Astrocyte (in vitro differentiated cells and primary cell): ENCODE measurements at regions not wholly inside any gene's neighbourhood (a gene's known extent, or its start where the extent isn't known, plus 50 kb on each side); places are given as distances from the start of the nearest gene placed in this dataset.

Source experiments
- DNase-seq: peaks from one replicate; pipeline ENCODE4 v3.0.0-alpha.2; 2010; ENCODE audit warnings: low read depth
- FAIRE-seq: peaks from 2 replicates; lab custom pipeline; 2011; peaks lifted over from hg19 to GRCh38; lab: Jason Lieb, UNC
- H2AFZ ChIP-seq: 2 replicates; pipeline ENCODE4 v1.6.0; 2012; ENCODE audit warnings: low read depth, low read length, inconsistent platforms
- H3K27ac ChIP-seq: 2 replicates; pipeline ENCODE4 v1.5.1; 2011; ENCODE audit warnings: low read depth, low read length, inconsistent platforms
- H3K27me3 ChIP-seq: 2 replicates; pipeline ENCODE4 v1.6.0; 2011; ENCODE audit warnings: low read length, inconsistent platforms; ENCODE audit not compliant: insufficient read depth
- H3K36me3 ChIP-seq: 2 replicates; pipeline ENCODE4 v1.5.1; 2011; ENCODE audit warnings: low read length, inconsistent platforms; ENCODE audit not compliant: insufficient read depth
- H3K4me1 ChIP-seq: 2 replicates; pipeline ENCODE4 v1.5.1; 2011; ENCODE audit warnings: low read length, inconsistent platforms; ENCODE audit not compliant: insufficient read depth
- H3K4me2 ChIP-seq: 2 replicates; pipeline ENCODE4 v1.6.0; 2012; ENCODE audit warnings: low read length, inconsistent platforms
- H3K4me3 ChIP-seq: 2 replicates; pipeline ENCODE4 v1.5.1; 2011; ENCODE audit warnings: low read depth, mild to moderate bottlenecking, low read length, inconsistent platforms; ENCODE audit not compliant: insufficient read depth
- H3K79me2 ChIP-seq: 2 replicates; pipeline ENCODE4 v1.6.0; 2012; ENCODE audit warnings: mild to moderate bottlenecking, low read length, inconsistent platforms; ENCODE audit not compliant: insufficient read depth
- H3K9ac ChIP-seq: 2 replicates; pipeline ENCODE4 v1.6.0; 2012; ENCODE audit warnings: mild to moderate bottlenecking, low read length, inconsistent platforms
- H3K9me3 ChIP-seq: 2 replicates; pipeline ENCODE4 v1.5.1; 2012; ENCODE audit warnings: low read depth, mild to moderate bottlenecking, low read length, inconsistent platforms; ENCODE audit not compliant: insufficient read depth
- H4K20me1 ChIP-seq: 2 replicates; pipeline ENCODE4 v1.6.0; 2012; ENCODE audit warnings: low read length, inconsistent platforms; ENCODE audit not compliant: insufficient read depth
- H3K27ac Mint-ChIP-seq: one replicate; pipeline ENCODE4 v1.8.0; 2021; ENCODE audit warnings: mild to moderate bottlenecking, mixed read lengths; ENCODE audit not compliant: unreplicated experiment
- H3K27me3 Mint-ChIP-seq: one replicate; pipeline ENCODE4 v1.8.0; 2021; ENCODE audit warnings: low read depth, mixed read lengths; ENCODE audit not compliant: unreplicated experiment
- H3K36me3 Mint-ChIP-seq: one replicate; pipeline ENCODE4 v1.8.0; 2021; ENCODE audit warnings: low read depth, mixed read lengths; ENCODE audit not compliant: unreplicated experiment
- H3K4me1 Mint-ChIP-seq: one replicate; pipeline ENCODE4 v1.8.0; 2021; ENCODE audit warnings: low read depth, mixed read lengths; ENCODE audit not compliant: unreplicated experiment
- H3K4me3 Mint-ChIP-seq: one replicate; pipeline ENCODE4 v1.8.0; 2021; ENCODE audit warnings: mild to moderate bottlenecking, moderate library complexity, mixed read lengths; ENCODE audit not compliant: unreplicated experiment
- H3K9me3 Mint-ChIP-seq: one replicate; pipeline ENCODE4 v1.8.0; 2021; ENCODE audit warnings: mild to moderate bottlenecking, mixed read lengths; ENCODE audit not compliant: unreplicated experiment
- EZH2 ChIP-seq: IDR thresholded peaks from 2 replicates; pipeline ENCODE4 v1.6.1; 2012; ENCODE audit warnings: mild to moderate bottlenecking, low read length, inconsistent platforms; ENCODE audit not compliant: insufficient read depth
- TF ChIP-seq, protein P1 (sequence below): IDR thresholded peaks from 2 replicates; pipeline ENCODE4 v1.5.1; 2011; ENCODE audit warnings: low read depth, mild to moderate bottlenecking, inconsistent platforms, low read length, moderate library complexity; ENCODE audit not compliant: insufficient read depth

DNA sequence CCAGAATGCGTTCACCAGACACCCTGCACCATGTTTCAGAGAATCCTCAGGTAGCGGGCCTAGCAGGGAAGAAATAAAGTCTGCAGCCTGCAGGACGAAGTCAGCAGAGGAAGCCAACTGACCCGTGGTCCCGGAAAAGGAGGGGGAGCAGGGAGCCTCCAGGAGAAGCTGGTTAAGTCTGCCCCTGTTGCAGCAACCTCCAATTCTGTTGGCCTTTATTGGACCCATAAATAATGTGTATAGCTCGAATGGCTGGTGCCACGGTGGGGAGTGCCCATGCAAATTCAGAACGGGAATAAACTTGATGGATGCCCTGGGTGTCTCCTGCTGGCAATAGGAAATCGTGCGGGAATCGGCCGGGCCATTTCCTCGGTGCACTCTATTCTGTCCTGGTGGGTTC, 254.1 kb downstream of the AJAP1 start:
- H3K27ac Mint-ChIP-seq, result no peak overlapping the region
- Histone ChIP-seq H3K9ac (no peak overlapping the region), H3K27ac (no peak overlapping the region), H3K4me3 (no peak overlapping the region), H4K20me1 (no peaks in the 10 kb centered on the region), H3K27me3 (no peaks in the 10 kb centered on the region), H3K4me1 (no peaks in the 10 kb centered on the region), H2AFZ (no peak overlapping the region), H3K9me3 (peaks cover 5% of the 10 kb centered on the region), H3K4me2 (no peak overlapping the region), H3K36me3 (no peaks in the 10 kb centered on the region), H3K79me2 (no peaks in the 10 kb centered on the region)
- peaks cover 7% of the 10 kb centered on the region for H3K9me3 Mint-ChIP-seq
- no peak overlapping the region for H3K4me3 Mint-ChIP-seq
- FAIRE-seq, result no peak
- DNase-seq, result no peak
- TF ChIP-seq, protein P1, sequence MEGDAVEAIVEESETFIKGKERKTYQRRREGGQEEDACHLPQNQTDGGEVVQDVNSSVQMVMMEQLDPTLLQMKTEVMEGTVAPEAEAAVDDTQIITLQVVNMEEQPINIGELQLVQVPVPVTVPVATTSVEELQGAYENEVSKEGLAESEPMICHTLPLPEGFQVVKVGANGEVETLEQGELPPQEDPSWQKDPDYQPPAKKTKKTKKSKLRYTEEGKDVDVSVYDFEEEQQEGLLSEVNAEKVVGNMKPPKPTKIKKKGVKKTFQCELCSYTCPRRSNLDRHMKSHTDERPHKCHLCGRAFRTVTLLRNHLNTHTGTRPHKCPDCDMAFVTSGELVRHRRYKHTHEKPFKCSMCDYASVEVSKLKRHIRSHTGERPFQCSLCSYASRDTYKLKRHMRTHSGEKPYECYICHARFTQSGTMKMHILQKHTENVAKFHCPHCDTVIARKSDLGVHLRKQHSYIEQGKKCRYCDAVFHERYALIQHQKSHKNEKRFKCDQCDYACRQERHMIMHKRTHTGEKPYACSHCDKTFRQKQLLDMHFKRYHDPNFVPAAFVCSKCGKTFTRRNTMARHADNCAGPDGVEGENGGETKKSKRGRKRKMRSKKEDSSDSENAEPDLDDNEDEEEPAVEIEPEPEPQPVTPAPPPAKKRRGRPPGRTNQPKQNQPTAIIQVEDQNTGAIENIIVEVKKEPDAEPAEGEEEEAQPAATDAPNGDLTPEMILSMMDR, result no peak
- no peak for TF ChIP-seq EZH2
- no peaks in the 10 kb centered on the region for H3K36me3 Mint-ChIP-seq
- no peaks in the 10 kb centered on the region for H3K4me1 Mint-ChIP-seq
- peaks cover 7% of the 10 kb centered on the region for H3K27me3 Mint-ChIP-seq

DNA sequence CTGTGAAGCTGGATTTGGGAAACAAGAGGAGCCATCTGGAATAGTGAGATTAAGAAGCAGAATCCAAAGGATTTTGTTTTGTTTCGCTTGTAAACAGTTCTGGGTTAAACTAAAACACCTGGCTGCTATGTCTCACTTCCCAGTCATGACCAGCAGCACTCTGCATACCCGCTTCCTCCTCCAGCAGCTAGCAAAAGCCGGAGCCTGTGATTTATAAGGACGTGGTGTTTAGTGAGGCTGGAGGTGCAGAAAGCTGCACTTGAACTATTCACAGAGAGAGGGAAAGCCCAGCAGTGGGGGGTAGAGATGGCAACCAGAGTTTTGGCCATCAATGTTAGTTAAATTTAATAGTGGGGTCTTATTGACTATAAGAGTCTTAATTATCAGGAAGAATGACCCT, 240.2 kb downstream of the AJAP1 start:
- H3K27ac ChIP-seq, result no peak overlapping the region
- H3K4me3 ChIP-seq, result no peak overlapping the region
- Mint-ChIP-seq H3K9me3 (peaks cover 6% of the 10 kb centered on the region), H3K4me3 (no peak overlapping the region), H3K27ac (no peak overlapping the region), H3K4me1 (no peaks in the 10 kb centered on the region), H3K36me3 (no peaks in the 10 kb centered on the region), H3K27me3 (peaks cover 6% of the 10 kb centered on the region)
- H2AFZ ChIP-seq, result no peak overlapping the region
- no peaks in the 10 kb centered on the region for H3K27me3 ChIP-seq
- no peak for DNase-seq
- no peaks in the 10 kb centered on the region for H3K36me3 ChIP-seq
- no peak overlapping the region for H3K4me2 ChIP-seq
- no peaks in the 10 kb centered on the region for H4K20me1 ChIP-seq
- H3K79me2 ChIP-seq, result no peaks in the 10 kb centered on the region
- H3K9me3 ChIP-seq, result no peaks in the 10 kb centered on the region
- no peak for FAIRE-seq
- H3K4me1 ChIP-seq, result no peaks in the 10 kb centered on the region
- TF ChIP-seq, protein P1, result no peak
- TF ChIP-seq EZH2, result no peak
- H3K9ac ChIP-seq, result no peak overlapping the region

DNA sequence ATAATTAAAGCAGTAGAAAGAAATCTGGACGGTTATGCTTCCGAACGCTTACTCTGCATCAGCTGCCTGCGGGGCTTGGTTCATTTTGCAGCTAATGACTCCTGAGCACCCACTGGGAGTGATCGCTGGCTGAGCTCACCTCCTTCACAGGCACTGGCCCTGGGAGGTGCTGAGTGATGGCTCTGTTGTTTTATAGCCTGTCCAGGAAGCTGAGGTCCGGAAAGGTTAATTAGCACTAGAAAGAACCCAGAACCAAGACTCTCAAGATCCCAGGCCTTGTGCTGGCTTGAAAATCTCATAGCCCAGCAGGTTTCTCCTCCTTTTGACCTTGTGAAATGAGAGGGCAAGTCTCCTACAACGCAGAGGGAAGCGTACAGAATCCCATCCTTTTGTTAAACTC, 226.2 kb downstream of the AJAP1 start:
- Mint-ChIP-seq H3K4me1 (no peaks in the 10 kb centered on the region), H3K9me3 (peaks cover 2% of the 10 kb centered on the region), H3K27me3 (peaks cover 24% of the 10 kb centered on the region), H3K27ac (no peak overlapping the region), H3K4me3 (no peak overlapping the region), H3K36me3 (no peaks in the 10 kb centered on the region)
- no peaks in the 10 kb centered on the region for H3K4me1 ChIP-seq
- H3K36me3 ChIP-seq, result no peaks in the 10 kb centered on the region
- DNase-seq (no peak), FAIRE-seq (no peak)
- TF ChIP-seq EZH2, result no peak
- TF ChIP-seq, protein P1, result no peak
- H3K4me3 ChIP-seq, result no peak overlapping the region
- no peak overlapping the region for H3K9ac ChIP-seq
- H3K27ac ChIP-seq, result no peak overlapping the region
- H3K9me3 ChIP-seq, result peaks cover 9% of the 10 kb centered on the region
- no peak overlapping the region for H3K4me2 ChIP-seq
- H3K27me3 ChIP-seq, result no peaks in the 10 kb centered on the region
- H2AFZ ChIP-seq, result no peak overlapping the region
- H3K79me2 ChIP-seq, result no peaks in the 10 kb centered on the region
- no peaks in the 10 kb centered on the region for H4K20me1 ChIP-seq
